OCI-LY1 (cell line): ENCODE measurements at regions not wholly inside any gene's neighbourhood (a gene's known extent, or its start where the extent isn't known, plus 50 kb on each side); places are given as distances from the start of the nearest gene placed in this dataset.

ENCODE experiments used
- H2AFZ ChIP-seq: fragments of 200-600 bp; sonication (generic), shearing (Covaris generic); 2 replicates; pipeline ENCODE4 v1.6.0; 2014; ENCODE audit warnings: antibody characterized with exemption, mild to moderate bottlenecking, low read length
- H3F3A ChIP-seq: fragments of 200-600 bp; sonication (generic), shearing (Covaris generic); 2 replicates; pipeline ENCODE4 v1.6.0; 2014; ENCODE audit warnings: mild to moderate bottlenecking, antibody characterized with exemption, low read length, moderate library complexity; ENCODE audit not compliant: insufficient read depth
- H3K27ac ChIP-seq: fragments of 200-600 bp; sonication (generic); 2 replicates; pipeline ENCODE4 v1.5.1; 2014; ENCODE audit warnings: low read length, mixed run types, mild to moderate bottlenecking, low read depth; ENCODE audit not compliant: poor library complexity, severe bottlenecking
- H3K27me3 ChIP-seq: fragments of 200-600 bp; sonication (generic); 2 replicates; pipeline ENCODE4 v1.6.0; 2014; ENCODE audit warnings: antibody characterized with exemption, mild to moderate bottlenecking, low read length, moderate library complexity; ENCODE audit not compliant: insufficient read depth
- H3K36me3 ChIP-seq: fragments of 200-600 bp; sonication (generic); 2 replicates; pipeline ENCODE4 v1.6.1; 2014; ENCODE audit warnings: mild to moderate bottlenecking, antibody characterized with exemption, low read length, moderate library complexity, mixed read lengths; ENCODE audit not compliant: insufficient read depth
- H3K4me1 ChIP-seq: fragments of 200-600 bp; sonication (generic); 2 replicates; pipeline ENCODE4 v1.5.1; 2014; ENCODE audit warnings: mild to moderate bottlenecking, low read length, moderate library complexity; ENCODE audit not compliant: insufficient read depth, severe bottlenecking
- H3K4me2 ChIP-seq: fragments of 200-600 bp; sonication (generic), shearing (Covaris generic); 2 replicates; pipeline ENCODE4 v1.6.1; 2014; ENCODE audit warnings: low read length
- H3K4me3 ChIP-seq: fragments of 200-600 bp; sonication (generic); 2 replicates; pipeline ENCODE4 v1.5.1; 2014; ENCODE audit warnings: low read length, low read depth, mild to moderate bottlenecking, mixed read lengths; ENCODE audit not compliant: poor library complexity, severe bottlenecking
- H3K79me2 ChIP-seq: fragments of 200-600 bp; shearing (Covaris generic); 2 replicates; pipeline ENCODE4 v1.6.1; 2016; ENCODE audit warnings: mixed run types, low read length, mixed read lengths; ENCODE audit not compliant: insufficient read depth
- H3K9ac ChIP-seq: fragments of 200-600 bp; sonication (generic), shearing (Covaris generic); 2 replicates; pipeline ENCODE4 v1.6.1; 2014; ENCODE audit warnings: mild to moderate bottlenecking, low read length, mixed read lengths
- H3K9me2 ChIP-seq: fragments of 200-600 bp; sonication (generic), shearing (Covaris generic); 2 replicates; pipeline ENCODE4 v1.6.1; 2014; ENCODE audit warnings: low read depth, mild to moderate bottlenecking, low read length, mixed read lengths
- H3K9me3 ChIP-seq: fragments of 200-600 bp; shearing (Covaris generic); 2 replicates; pipeline ENCODE4 v1.6.1; 2014; ENCODE audit warnings: low read length, mixed read lengths
- H4K20me1 ChIP-seq: fragments of 200-600 bp; sonication (generic), shearing (Covaris generic); 2 replicates; pipeline ENCODE4 v1.6.0; 2016; ENCODE audit warnings: mild to moderate bottlenecking, low read length; ENCODE audit not compliant: insufficient read depth
- CTCF ChIP-seq: fragments of 200-600 bp; sonication (generic), shearing (Covaris generic); IDR thresholded peaks from 2 replicates; pipeline ENCODE4 v1.5.1; 2017; ENCODE audit warnings: mild to moderate bottlenecking, antibody characterized with exemption, low read length, moderate library complexity, mixed read lengths
- EZH2 ChIP-seq: fragments of 200-600 bp; sonication (generic), shearing (Covaris generic); IDR thresholded peaks from 2 replicates; pipeline ENCODE4 v1.8.0; 2017; ENCODE audit warnings: borderline replicate concordance, mixed run types, mild to moderate bottlenecking, antibody characterized with exemption, low read length, moderate library complexity, mixed read lengths

GRCh38 chr11:43116071-43116470 is 195.7 kb upstream of the API5 start:
- H3K9me3 ChIP-seq: no peaks in the 10 kb centered on the region
- no peak overlapping the region for H3K4me3 ChIP-seq
- no peak overlapping the region for H2AFZ ChIP-seq
- no peaks in the 10 kb centered on the region for H3K27me3 ChIP-seq
- TF ChIP-seq CTCF: no peak
- TF ChIP-seq EZH2: no peak
- H4K20me1 ChIP-seq: no peaks in the 10 kb centered on the region
- no peaks in the 10 kb centered on the region for H3F3A ChIP-seq
- no peaks in the 10 kb centered on the region for H3K9me2 ChIP-seq
- no peak overlapping the region for H3K27ac ChIP-seq
- no peaks in the 10 kb centered on the region for H3K4me1 ChIP-seq
- H3K4me2 ChIP-seq: no peak overlapping the region
- no peaks in the 10 kb centered on the region for H3K36me3 ChIP-seq
- no peaks in the 10 kb centered on the region for H3K79me2 ChIP-seq
- no peak overlapping the region for H3K9ac ChIP-seq

- Histone ChIP-seq H3K4me2 (no peak overlapping the region), H3K36me3 (no peaks in the 10 kb centered on the region), H3K27ac (no peak overlapping the region), H3K4me3 (no peak overlapping the region), H3K79me2 (no peaks in the 10 kb centered on the region), H4K20me1 (no peaks in the 10 kb centered on the region), H3K9ac (no peak overlapping the region), H3K27me3 (no peaks in the 10 kb centered on the region), H3K9me2 (no peaks in the 10 kb centered on the region), H2AFZ (no peak overlapping the region), H3K9me3 (no peaks in the 10 kb centered on the region), H3K4me1 (no peaks in the 10 kb centered on the region), H3F3A (no peaks in the 10 kb centered on the region)
- TF ChIP-seq EZH2 (no peak), CTCF (peak; percentile 25; the same call in 1 of the 2 replicates)
Observed at GRCh38 chr11:43119275-43119970, 192.4 kb upstream of the API5 start.

- Histone ChIP-seq H3K4me3 (no peak overlapping the region), H3K4me2 (no peak overlapping the region), H3K27me3 (no peaks in the 10 kb centered on the region), H3K4me1 (no peaks in the 10 kb centered on the region), H3K9me2 (no peaks in the 10 kb centered on the region), H3F3A (no peaks in the 10 kb centered on the region), H3K9ac (no peak overlapping the region), H2AFZ (no peak overlapping the region), H3K36me3 (no peaks in the 10 kb centered on the region), H3K9me3 (no peaks in the 10 kb centered on the region), H4K20me1 (no peaks in the 10 kb centered on the region), H3K79me2 (no peaks in the 10 kb centered on the region), H3K27ac (no peak overlapping the region)
- TF ChIP-seq CTCF (no peak), EZH2 (no peak)
Observed at GRCh38 chr11:43122546-43122945, 189.2 kb upstream of the API5 start.
